ENCODE measurements at regions not wholly inside any gene's neighbourhood (a gene's known extent, or its start where the extent isn't known, plus 50 kb on each side); places are given as distances from the start of the nearest gene placed in this dataset.

DNA sequence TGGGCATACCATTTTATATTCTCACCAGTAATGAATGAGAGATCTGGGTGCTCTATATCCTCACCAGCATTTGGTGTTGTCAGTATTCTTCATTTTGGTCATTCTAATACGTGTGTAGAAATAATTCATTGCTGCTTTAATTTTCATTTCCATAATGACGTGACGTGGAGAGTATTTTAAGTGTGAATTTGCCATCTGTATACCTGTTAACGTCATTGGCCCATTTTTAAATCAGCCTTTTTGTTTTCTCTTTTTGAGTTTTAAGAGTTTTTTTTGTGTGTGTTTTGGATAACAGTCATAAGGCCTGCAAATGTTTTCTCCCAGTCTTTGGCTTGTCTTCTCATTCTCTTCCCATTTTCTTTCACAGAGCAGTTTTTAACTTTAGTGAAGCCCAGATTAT is 74.4 kb upstream of the SYT1 start:
- no peak for DNase-seq

DNA sequence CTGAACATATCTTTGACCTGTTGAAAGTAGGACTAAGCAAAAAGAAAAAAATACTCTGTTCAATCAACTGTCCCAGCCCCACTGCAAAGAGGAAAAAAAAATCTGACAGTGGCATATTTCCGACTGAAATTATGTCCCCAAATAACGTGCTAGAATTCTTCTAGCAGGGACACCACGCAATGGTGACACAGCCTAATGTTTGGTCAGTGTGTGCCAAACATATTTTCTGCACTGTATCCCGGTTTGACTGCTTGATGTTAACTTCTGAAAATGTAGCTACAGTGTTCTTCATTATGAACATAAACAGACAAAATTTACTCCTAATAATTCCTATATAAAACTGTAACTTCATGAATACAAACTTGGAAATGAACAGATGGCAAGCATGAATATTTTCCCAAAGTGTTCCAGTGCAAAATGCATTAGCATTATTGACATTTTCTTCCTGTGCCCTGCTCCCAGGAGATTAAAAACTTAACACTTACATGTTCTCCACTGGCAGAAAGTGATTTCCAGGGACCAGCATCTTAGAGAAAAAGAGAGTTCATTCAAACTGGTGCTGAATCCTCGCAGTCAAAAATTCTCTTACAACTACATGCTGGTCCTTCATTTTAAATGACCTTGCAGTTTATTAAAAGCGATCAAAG is 72.4 kb upstream of the SYT1 start:
- no peak for DNase-seq

DNA sequence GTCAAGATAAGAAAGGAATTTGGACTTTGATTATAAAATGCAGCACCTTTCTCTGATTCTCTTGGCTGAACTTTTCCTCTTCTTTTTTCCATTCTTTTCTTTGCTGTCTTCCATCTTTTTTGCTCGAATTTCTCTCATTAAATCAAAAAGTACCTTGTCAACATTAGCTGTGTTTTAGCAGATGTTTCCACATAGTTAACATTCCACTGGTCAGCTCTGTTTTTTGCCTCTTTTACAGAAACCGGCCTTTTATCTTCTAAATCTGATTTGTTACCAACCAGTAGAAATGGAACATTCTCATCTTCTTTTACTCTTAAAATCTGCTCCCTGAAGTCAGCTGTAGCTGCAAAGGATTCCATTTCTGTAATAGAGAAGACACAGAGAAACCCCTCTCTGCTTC is 71.1 kb upstream of the SYT1 start:
- DNase-seq: no peak

DNA sequence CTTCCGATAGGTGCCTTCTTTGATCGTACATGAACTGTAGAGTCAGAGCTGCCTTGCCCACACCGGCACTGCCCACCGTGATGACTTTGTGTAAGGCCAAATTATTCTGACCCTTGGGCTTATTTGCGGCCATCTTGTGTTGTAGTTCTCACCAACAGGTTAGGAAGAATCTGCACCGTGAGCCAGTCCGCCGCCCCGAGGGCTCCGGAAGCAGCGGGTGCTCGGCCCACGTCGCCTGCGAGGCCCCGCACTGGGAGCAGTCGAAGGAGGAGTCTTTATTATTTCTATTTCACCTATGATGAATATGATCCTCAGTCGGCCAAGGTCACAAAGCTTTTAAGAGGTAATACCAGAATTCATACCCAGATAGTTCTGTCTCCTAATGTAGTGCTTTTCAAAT is 70.6 kb upstream of the SYT1 start:
- no peak for DNase-seq

DNA sequence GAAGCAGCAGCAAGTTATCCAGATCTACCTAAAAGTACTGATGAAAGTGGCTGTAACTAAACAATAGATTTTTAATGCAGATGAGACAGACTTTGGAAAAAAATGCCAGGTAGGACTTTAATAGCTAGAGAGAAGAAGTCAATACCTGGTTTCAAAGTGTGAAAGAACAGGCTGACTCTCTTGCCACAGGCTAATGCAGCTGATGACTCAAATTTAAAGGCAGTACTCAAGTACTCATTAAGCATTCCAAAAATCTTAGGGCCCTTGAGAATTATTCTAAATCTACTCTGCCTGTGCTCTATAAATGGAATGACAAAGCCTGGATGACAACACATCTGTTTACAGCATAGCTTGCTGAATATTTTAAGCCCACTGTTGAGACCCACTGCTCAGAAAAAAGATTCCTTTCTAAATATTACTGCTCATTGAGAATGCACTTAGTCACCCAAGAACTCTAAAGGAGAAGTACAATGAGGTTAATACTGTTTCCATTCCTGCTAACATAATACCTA is 68.6 kb upstream of the SYT1 start:
- DNase-seq: no peak

DNA sequence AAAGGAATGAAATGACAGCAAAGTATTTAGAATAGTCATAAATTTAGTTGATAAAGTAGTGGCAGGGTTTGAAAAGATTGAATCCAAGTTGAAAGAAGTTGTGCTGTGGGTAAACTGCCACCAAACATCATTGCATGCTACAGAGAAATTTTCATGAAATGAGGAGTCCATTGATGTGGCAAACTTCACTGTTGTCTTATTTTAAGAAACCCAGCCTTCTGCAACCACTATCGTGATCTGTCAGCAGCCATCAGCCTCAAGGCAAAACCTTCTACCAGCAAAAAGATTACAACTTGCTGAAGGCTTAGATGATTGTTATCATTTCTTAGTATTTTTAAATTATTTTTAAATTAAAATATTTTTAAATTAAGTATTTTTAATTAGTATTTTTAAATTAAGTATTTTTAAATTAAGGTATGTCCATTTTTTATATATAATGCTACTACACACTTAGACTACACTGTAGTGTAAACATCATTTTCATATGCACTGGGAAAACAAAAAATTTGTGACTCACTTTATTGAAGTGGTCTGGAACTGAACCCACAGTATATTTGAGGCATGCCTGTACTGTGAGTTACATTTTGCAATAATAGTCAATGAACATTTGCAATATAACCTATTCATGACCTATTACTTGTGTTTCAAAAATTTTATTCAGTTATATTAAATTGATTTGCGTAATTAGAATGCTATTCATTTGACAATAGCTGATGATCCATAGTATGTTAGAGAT is 67.2 kb upstream of the SYT1 start:
- peak in 1 of 3 donors; percentile 0 for DNase-seq

DNA sequence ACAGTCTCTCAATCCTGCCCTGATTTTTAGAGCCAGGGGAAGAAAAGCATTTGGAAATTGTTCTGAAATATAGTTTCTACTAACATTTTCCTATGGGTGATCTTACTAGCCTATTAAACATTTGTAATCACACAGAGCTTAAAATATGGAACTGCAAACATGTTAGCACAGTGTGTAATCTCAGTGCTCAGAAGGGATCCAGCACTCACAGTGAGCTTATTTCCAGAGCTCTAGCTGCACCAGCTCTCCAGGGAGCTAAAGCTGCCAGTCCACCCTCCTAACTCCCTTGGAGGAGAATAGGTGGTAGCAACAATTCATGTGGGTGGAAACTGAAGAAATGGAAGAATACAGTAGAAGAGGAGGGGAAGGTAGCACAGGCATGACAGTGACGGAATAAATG is 64.9 kb upstream of the SYT1 start:
- no peak for DNase-seq

DNA sequence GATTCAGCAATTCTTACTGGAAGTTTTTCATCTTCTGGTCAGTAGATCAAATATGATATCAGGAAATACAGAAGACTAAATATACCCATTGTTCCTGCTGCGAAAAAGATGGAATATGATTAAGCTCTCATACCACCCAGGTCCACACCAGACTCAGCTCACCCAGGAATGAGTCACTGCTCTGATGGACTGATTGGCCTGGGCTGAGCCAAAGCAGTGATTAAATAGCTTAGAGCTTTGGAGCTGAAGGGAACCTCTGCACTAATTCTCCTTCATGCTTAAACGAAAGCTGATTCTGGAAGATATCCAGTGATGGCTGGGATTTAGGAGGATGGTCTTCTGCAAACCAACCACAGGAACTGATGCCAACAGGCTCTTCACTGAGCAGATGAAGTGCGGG is 62.0 kb upstream of the SYT1 start:
- peak in 2 of 3 donors; percentile 4 to 13 for DNase-seq

DNA sequence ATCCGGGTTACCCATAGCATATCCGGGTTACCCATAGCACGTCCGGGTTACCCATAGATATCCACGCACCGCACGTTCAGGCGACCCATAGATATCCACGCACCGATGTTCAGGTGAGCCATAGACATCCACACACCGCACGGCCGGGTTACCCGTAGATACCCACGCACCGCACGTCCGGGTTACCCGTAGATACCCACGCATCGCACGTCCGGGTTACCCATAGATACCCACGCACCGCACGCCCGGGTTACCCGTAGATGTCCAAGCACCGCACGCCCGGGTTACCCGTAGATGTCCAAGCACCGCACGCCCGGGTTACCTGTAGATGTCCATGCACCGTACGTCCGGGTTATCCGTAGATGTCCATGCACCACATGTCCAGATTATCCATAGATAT is 60.3 kb upstream of the SYT1 start:
- no peak for DNase-seq
